ENCODE measurements at regions not wholly inside any gene's neighbourhood (a gene's known extent, or its start where the extent isn't known, plus 50 kb on each side); places are given as distances from the start of the nearest gene placed in this dataset.

- no peak for DNase-seq (ENCODE audit: low spot score)
Measured at GRCh38 chr2:21627938-21628337, 504.2 kb downstream of the TDRD15 start.

- DNase-seq (ENCODE audit: low spot score) = no peak
Measured at GRCh38 chr2:21633015-21633414, 509.2 kb downstream of the TDRD15 start.

GRCh38 chr2:21633466-21633865, 509.7 kb downstream of the TDRD15 start:
- DNase-seq (ENCODE audit: low spot score) = no peak

GRCh38 chr2:21633911-21634310, 510.1 kb downstream of the TDRD15 start:
- no peak for DNase-seq (ENCODE audit: low spot score)

- DNase-seq (ENCODE audit: low spot score) = no peak
Measured at GRCh38 chr2:21640046-21640445, 516.3 kb downstream of the TDRD15 start.

- DNase-seq (ENCODE audit: low spot score) = no peak
Measured at GRCh38 chr2:21642647-21643046, 518.9 kb downstream of the TDRD15 start.

GRCh38 chr2:21643180-21643579, 519.4 kb downstream of the TDRD15 start:
- peak; percentile 4 for DNase-seq (ENCODE audit: low spot score)

GRCh38 chr2:21644266-21644665, 520.5 kb downstream of the TDRD15 start:
- no peak for DNase-seq (ENCODE audit: low spot score)

GRCh38 chr2:21646345-21646744, 522.6 kb downstream of the TDRD15 start:
- DNase-seq (ENCODE audit: low spot score) = no peak

GRCh38 chr2:21650569-21650968, 526.8 kb downstream of the TDRD15 start:
- DNase-seq (ENCODE audit: low spot score) = no peak

GRCh38 chr2:21655136-21655535, 531.4 kb downstream of the TDRD15 start:
- no peak for DNase-seq (ENCODE audit: low spot score)

- no peak for DNase-seq (ENCODE audit: low spot score)
Measured at GRCh38 chr2:21656330-21657075, 532.7 kb downstream of the TDRD15 start.

- no peak for DNase-seq (ENCODE audit: low spot score)
Measured at GRCh38 chr2:21657445-21657844, 533.7 kb downstream of the TDRD15 start.

GRCh38 chr2:21658269-21658668, 534.5 kb downstream of the TDRD15 start:
- no peak for DNase-seq (ENCODE audit: low spot score)

- no peak for DNase-seq (ENCODE audit: low spot score)
Measured at GRCh38 chr2:21658907-21659477, 535.2 kb downstream of the TDRD15 start.

GRCh38 chr2:21664083-21664482, 540.3 kb downstream of the TDRD15 start:
- DNase-seq (ENCODE audit: low spot score) = no peak

GRCh38 chr2:21667638-21668037, 543.9 kb downstream of the TDRD15 start:
- DNase-seq (ENCODE audit: low spot score) = no peak

GRCh38 chr2:21668078-21668710, 544.4 kb downstream of the TDRD15 start:
- no peak for DNase-seq (ENCODE audit: low spot score)

GRCh38 chr2:21676041-21676440, 552.3 kb downstream of the TDRD15 start:
- no peak for DNase-seq (ENCODE audit: low spot score)

GRCh38 chr2:21676676-21677075, 552.9 kb downstream of the TDRD15 start:
- no peak for DNase-seq (ENCODE audit: low spot score)

- no peak for DNase-seq (ENCODE audit: low spot score)
Measured at GRCh38 chr2:21683838-21684237, 560.1 kb downstream of the TDRD15 start.

GRCh38 chr2:21687589-21687988, 563.8 kb downstream of the TDRD15 start:
- DNase-seq (ENCODE audit: low spot score) = no peak

GRCh38 chr2:21690005-21690404, 566.2 kb downstream of the TDRD15 start:
- no peak for DNase-seq (ENCODE audit: low spot score)
